Heart left ventricle (tissue), 16 donors: ENCODE measurements at regions not wholly inside any gene's neighbourhood (a gene's known extent, or its start where the extent isn't known, plus 50 kb on each side); places are given as distances from the start of the nearest gene placed in this dataset.

Experiments used
- ATAC-seq, 4 donors: fragments of 200-7000 bp; cut with Tn5 transposase; one replicate each; pipeline ENCODE4 v1.9.1; 2020 to 2022; ENCODE audit warnings: moderate library complexity in 4 of 4, mild to moderate bottlenecking in 3 of 4, moderate number of reproducible peaks in 1 of 4
- DNase-seq, 5 donors: peaks; one replicate each; pipeline ENCODE4 v3.0.0-alpha.2; 2020
- H3K27ac ChIP-seq, 12 donors: fragments of 200-600 bp; sonication (generic) in 4 of 12; one replicate each; pipeline versions ENCODE4 v1.5.0 to v1.8.0; 2016 to 2022; ENCODE audit warnings: mild to moderate bottlenecking in 2 of 12
- H3K27me3 ChIP-seq, 9 donors: fragments of 200-600 bp; sonication (generic) in 2 of 9; one replicate each; pipeline versions ENCODE4 v1.5.1 to v1.8.0; 2016 to 2022; ENCODE audit warnings: mild to moderate bottlenecking in 3 of 9
- H3K36me3 ChIP-seq, 9 donors: fragments of 200-600 bp; sonication (generic) in 2 of 9; one replicate each; pipeline versions ENCODE4 v1.5.0 to v1.8.0; 2018 to 2022; ENCODE audit warnings: mild to moderate bottlenecking in 2 of 9
- H3K4me1 ChIP-seq, 12 donors: fragments of 200-600 bp; sonication (generic) in 4 of 12; one replicate each; pipeline versions ENCODE4 v1.5.0 to v1.8.0; 2016 to 2022; ENCODE audit warnings: mild to moderate bottlenecking in 3 of 12
- H3K4me3 ChIP-seq, 12 donors: fragments of 200-600 bp; sonication (generic) in 4 of 12; one replicate each; pipeline versions ENCODE4 v1.5.0 to v1.8.0; 2017 to 2022; ENCODE audit warnings: mild to moderate bottlenecking in 9 of 12, moderate library complexity in 4 of 12
- H3K9me3 ChIP-seq, 12 donors: fragments of 200-600 bp; sonication (generic) in 4 of 12; one replicate each; pipeline versions ENCODE4 v1.5.0 to v1.8.0; 2016 to 2022; ENCODE audit warnings: mild to moderate bottlenecking in 1 of 12
- POLR2A ChIP-seq, 2 donors: fragments of 450-650 bp; IDR thresholded peaks; one replicate each; pipeline ENCODE4 v1.6.1; 2017; ENCODE audit warnings: antibody characterized with exemption in 2 of 2, mild to moderate bottlenecking in 2 of 2, moderate library complexity in 2 of 2
- WGBS, 4 donors: extraction: QIAGEN DNeasy Blood & Tissue Kit in 2 of 4; methylation state at CpG; one replicate each; pipeline versions ENCODE4 v1.1.5 to v1.1.7; 2013 to 2018; 5-methylcytosine and 5-hydroxymethylcytosine counted together
- intact Hi-C, 10 donors: fragments of 100-400 bp; cut with DNase I; formaldehyde crosslinking; loops; one replicate each; pipeline versions ENCODE4 v1.11.1 to v1.14.2; 2022
- TF ChIP-seq, protein P1 (sequence below), 12 donors: fragments of 200-600 bp; sonication (generic) in 4 of 12; IDR thresholded peaks; one replicate each; pipeline versions ENCODE4 v1.5.0 to v1.8.0; 2018 to 2022; ENCODE audit warnings: antibody characterized with exemption in 12 of 12, mild to moderate bottlenecking in 5 of 12
- donor health status: ischemic (EF 13 %, LVEDD 7.1; RV severe dilation, severe dysfunction).
- donor health status: healthy with polysubstance abuse.
- donor health status: DM: no; HTN: yes; CAD: no.
- donor health status: DM: no; HTN: no; CAD: no.
- donor health status: ischemic (EF 25% LVEDD 6.9; RV normal size, moderate dysfunction).
- donor health status: ischemic (EF 25% LVEDD 5.7; RV mildly dilated, moderate dysfunction).
- donor health status: healthy.
- donor health status: DM: yes; HTN: yes; CAD: no.
- donor health status: ischemic (EF 35%, LVEDD 5.7; RV mildly dilated, moderate dysfunction).
- donor health status: nonischemic (EF 11% LVEDD 7.7; RV severe dilation, severe dysfunction).
- donor health status: DM: yes; HTN: yes; CAD: no.
- donor health status: PGD.
- donor health status: ischemic (EF 29% LVEDD 5.4; RV normal size, mild dysfunction).
- donor health status: nonischemic (EF 23%, LVEDD 6.1; RV moderate dilation, normal function).

DNA sequence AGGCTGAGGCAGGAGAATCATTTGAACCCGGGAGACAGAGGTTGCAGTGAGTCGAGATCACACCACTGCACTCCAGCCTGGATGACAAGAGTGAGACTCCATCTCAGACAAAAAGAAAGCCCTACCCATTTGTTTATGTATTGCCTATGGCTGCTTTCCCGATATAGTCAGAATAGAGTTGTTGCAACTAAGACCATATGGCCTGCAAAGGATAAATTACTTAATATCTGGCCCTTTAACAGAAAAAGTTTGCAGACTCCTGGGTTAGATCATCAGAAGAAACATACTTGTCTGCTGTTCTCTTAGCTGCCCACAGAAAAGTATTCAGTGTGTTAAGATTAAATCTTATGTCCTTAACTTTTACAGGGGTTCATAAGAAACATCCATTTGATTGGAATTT lies 122.4 kb upstream of the VASH1 start:
- Histone ChIP-seq H3K27ac (no peak overlapping the region), H3K9me3 (peaks cover 0 to 8% (median 0%) of the 10 kb centered on the region in 12 donors), H3K27me3 (no peaks in the 10 kb centered on the region), H3K36me3 (no peaks in the 10 kb centered on the region), H3K4me3 (no peak overlapping the region), H3K4me1 (peaks cover 0 to 6% (median 0%) of the 10 kb centered on the region in 12 donors)
- ATAC-seq = no peak
- intact Hi-C loops = no loop called here
- no peak for DNase-seq
- TF ChIP-seq POLR2A (IDR thresholded peaks at IDR 0.05) = no peak
- TF ChIP-seq, protein P1, sequence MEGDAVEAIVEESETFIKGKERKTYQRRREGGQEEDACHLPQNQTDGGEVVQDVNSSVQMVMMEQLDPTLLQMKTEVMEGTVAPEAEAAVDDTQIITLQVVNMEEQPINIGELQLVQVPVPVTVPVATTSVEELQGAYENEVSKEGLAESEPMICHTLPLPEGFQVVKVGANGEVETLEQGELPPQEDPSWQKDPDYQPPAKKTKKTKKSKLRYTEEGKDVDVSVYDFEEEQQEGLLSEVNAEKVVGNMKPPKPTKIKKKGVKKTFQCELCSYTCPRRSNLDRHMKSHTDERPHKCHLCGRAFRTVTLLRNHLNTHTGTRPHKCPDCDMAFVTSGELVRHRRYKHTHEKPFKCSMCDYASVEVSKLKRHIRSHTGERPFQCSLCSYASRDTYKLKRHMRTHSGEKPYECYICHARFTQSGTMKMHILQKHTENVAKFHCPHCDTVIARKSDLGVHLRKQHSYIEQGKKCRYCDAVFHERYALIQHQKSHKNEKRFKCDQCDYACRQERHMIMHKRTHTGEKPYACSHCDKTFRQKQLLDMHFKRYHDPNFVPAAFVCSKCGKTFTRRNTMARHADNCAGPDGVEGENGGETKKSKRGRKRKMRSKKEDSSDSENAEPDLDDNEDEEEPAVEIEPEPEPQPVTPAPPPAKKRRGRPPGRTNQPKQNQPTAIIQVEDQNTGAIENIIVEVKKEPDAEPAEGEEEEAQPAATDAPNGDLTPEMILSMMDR (IDR thresholded peaks at IDR 0.05) = no peak
- 83 to 90% (median 87%) methylated on average over 3 of the region's 3 CpGs for WGBS, 4 donors

DNA sequence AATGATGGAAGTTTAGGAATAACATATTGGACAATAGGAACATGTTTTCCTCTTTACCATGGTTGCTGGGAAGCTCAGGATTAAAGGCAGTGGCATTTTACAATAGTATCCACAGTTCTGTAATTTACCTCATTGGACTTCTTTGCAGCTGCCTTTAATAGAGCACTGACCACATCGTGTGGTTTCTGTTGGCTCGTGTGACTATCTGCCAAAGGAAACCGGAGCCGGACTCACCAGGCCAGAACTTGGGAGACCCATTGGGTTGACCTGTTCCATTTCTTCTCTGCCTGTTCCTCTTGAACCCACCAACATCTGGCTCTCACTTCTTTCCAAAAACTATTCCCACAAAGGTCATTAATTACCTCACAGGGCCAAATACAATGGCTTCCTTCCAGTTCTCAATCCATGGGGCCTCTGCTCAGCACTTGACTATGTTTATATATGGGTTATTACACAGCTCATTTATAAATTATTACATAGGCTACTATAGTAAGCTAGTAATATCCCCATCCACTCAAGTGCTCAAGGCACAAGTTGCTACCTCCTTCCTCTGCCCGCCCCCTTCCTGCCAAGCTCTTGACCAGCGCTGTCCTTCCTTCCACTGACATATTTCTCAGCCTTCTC lies 121.5 kb upstream of the VASH1 start:
- ATAC-seq = peak in 2 of 4 donors; percentile 11 to 23
- 78 to 88% (median 85%) methylated on average over 5 of the region's 6 CpGs for WGBS, 4 donors
- Histone ChIP-seq H3K9me3 (peaks cover 0 to 8% (median 0%) of the 10 kb centered on the region in 12 donors), H3K27me3 (no peaks in the 10 kb centered on the region), H3K27ac (no peak overlapping the region), H3K4me1 (peaks cover 0 to 6% (median 0%) of the 10 kb centered on the region in 12 donors), H3K4me3 (no peak overlapping the region), H3K36me3 (no peaks in the 10 kb centered on the region)
- DNase-seq = no peak
- intact Hi-C loops = loop anchor here in 3 of 10 donors (5.0 to 10.0 kb wide), 2 partner anchors 587 to 925 kb away; no protein-coding TSS in a partner anchor
- TF ChIP-seq, protein P1 (IDR thresholded peaks at IDR 0.05) = no peak
- no peak for TF ChIP-seq POLR2A (IDR thresholded peaks at IDR 0.05)

GRCh38 chr14:76640923-76641395 lies 120.3 kb upstream of the VASH1 start:
- Histone ChIP-seq H3K9me3 (peaks cover 0 to 8% (median 0%) of the 10 kb centered on the region in 12 donors), H3K27me3 (no peaks in the 10 kb centered on the region), H3K36me3 (no peaks in the 10 kb centered on the region), H3K4me3 (no peak overlapping the region), H3K27ac (no peak overlapping the region), H3K4me1 (peaks cover 0 to 6% (median 0%) of the 10 kb centered on the region in 12 donors)
- ATAC-seq (peak in 3 of 4 donors; percentile 68 to 71 (median 70)), DNase-seq (no peak)
- WGBS, 4 donors = 77 to 100% (median 79%) methylated on average over 1 of the region's 1 CpG
- no peak for TF ChIP-seq POLR2A (IDR thresholded peaks at IDR 0.05)
- TF ChIP-seq, protein P1 (IDR thresholded peaks at IDR 0.05) = no peak
- intact Hi-C loops = loop anchor here in 3 of 10 donors (5.0 to 10.0 kb wide), 2 partner anchors 589 to 926 kb away; no protein-coding TSS in a partner anchor

DNA sequence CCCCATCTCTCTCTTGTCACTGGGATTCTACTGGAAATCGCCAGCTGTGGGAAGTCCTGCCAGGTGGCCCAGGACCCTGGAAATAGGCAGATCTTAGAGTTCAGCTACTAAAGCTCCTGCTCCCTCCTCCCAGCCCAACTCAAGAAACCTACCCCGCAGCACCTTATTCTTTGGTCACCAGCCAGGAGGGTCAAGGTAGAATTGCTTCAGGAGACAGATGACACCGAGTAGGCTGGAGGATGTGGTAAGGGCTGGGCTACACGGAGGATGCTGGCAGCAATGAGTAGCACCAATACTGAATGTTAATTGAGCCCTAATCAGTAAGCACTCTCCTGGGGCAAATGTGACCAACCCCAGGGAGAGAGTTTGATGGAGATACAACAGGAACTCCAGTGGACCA lies 119.7 kb upstream of the VASH1 start:
- Histone ChIP-seq H3K27me3 (no peaks in the 10 kb centered on the region), H3K36me3 (no peaks in the 10 kb centered on the region), H3K4me1 (peaks cover 0 to 6% (median 0%) of the 10 kb centered on the region in 12 donors), H3K9me3 (peaks cover 0 to 5% (median 0%) of the 10 kb centered on the region in 12 donors), H3K27ac (no peak overlapping the region), H3K4me3 (no peak overlapping the region)
- WGBS, 4 donors = 60 to 86% (median 73%) methylated on average over 4 of the region's 4 CpGs
- intact Hi-C loops = loop anchor here in 3 of 10 donors (5.0 to 10.0 kb wide), 2 partner anchors 589 to 927 kb away; no protein-coding TSS in a partner anchor
- no peak for ATAC-seq
- no peak for TF ChIP-seq POLR2A (IDR thresholded peaks at IDR 0.05)
- TF ChIP-seq, protein P1 (IDR thresholded peaks at IDR 0.05) = no peak
- DNase-seq = no peak
